AG10803 (cell line): ENCODE measurements at regions not wholly inside any gene's neighbourhood (a gene's known extent, or its start where the extent isn't known, plus 50 kb on each side); places are given as distances from the start of the nearest gene placed in this dataset.

Experiments used
- DNase-seq: peaks from one replicate; pipeline ENCODE4 v3.0.0; 2010; ENCODE audit warnings: low read depth
- H3K4me3 ChIP-seq: 2 replicates; pipeline ENCODE4 v1.5.1; 2011; ENCODE audit warnings: mild to moderate bottlenecking, low read length, control low read depth
- CTCF ChIP-seq: conservative IDR thresholded peaks from 2 replicates; pipeline ENCODE4 v1.5.1; 2011; ENCODE audit warnings: mild to moderate bottlenecking, low read length, control low read depth, inconsistent platforms

GRCh38 chr13:87274209-87274819 is 396.9 kb upstream of the SLITRK5 start:
- TF ChIP-seq CTCF: peak; percentile 64
- DNase-seq: peak; percentile 30
- no peak overlapping the region for H3K4me3 ChIP-seq

DNA sequence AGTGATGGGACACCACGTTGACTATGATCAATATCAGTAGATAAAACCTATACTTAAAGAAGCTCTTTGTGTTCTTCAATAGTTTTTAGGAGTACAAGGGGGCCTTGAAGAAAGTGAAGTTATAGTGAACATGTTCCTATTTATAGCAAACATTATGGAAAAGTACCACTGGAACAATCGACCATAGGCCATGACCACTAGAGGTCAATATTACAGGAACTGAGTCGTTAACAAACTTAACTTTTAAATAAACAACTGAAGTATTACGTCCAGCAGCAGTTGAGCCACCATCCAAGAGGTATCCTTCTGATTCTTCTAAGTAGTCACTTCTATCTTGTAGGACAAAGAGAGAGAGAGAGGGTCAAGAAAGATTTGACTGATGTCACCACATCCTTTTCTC is 391.0 kb upstream of the SLITRK5 start:
- no peak for TF ChIP-seq CTCF
- H3K4me3 ChIP-seq: no peak overlapping the region
- no peak for DNase-seq

GRCh38 chr13:87287721-87288120 is 383.4 kb upstream of the SLITRK5 start:
- DNase-seq: no peak
- H3K4me3 ChIP-seq: no peak overlapping the region
- no peak for TF ChIP-seq CTCF

GRCh38 chr13:87295636-87296035 is 375.5 kb upstream of the SLITRK5 start:
- no peak for TF ChIP-seq CTCF
- no peak overlapping the region for H3K4me3 ChIP-seq
- DNase-seq: no peak

- no peak for TF ChIP-seq CTCF
- DNase-seq: no peak
- no peak overlapping the region for H3K4me3 ChIP-seq
Measured at GRCh38 chr13:87302034-87302433, 369.1 kb upstream of the SLITRK5 start.

GRCh38 chr13:87302931-87303330 is 368.2 kb upstream of the SLITRK5 start:
- TF ChIP-seq CTCF: no peak
- H3K4me3 ChIP-seq: no peak overlapping the region

GRCh38 chr13:87311165-87311564 is 360.0 kb upstream of the SLITRK5 start:
- no peak for TF ChIP-seq CTCF
- no peak for DNase-seq
- no peak overlapping the region for H3K4me3 ChIP-seq

More at GRCh38 chr13:87302931-87303330, 368.2 kb upstream of the SLITRK5 start:
- DNase-seq: no peak
